IMR-90 (cell line): ENCODE measurements at regions not wholly inside any gene's neighbourhood (a gene's known extent, or its start where the extent isn't known, plus 50 kb on each side); places are given as distances from the start of the nearest gene placed in this dataset.

Experiments
- ATAC-seq: fragments of 200-7000 bp; cut with Tn5 transposase; 2 replicates; pipeline ENCODE4 v1.9.1; 2020; ENCODE audit warnings: low read depth, mild to moderate bottlenecking, moderate library complexity
- BruUV-seq: library from RNA; stranded (reverse); fragments of 400-500 nt; replicated peaks from 2 replicates; lab custom pipeline; 2021; lab: Mats Ljungman, UMichigan
- CTCF ChIA-PET: fragments of 300-600 bp; formaldehyde crosslinking; extraction: SDS; loops from one replicate; lab custom pipeline; 2021; ENCODE audit warnings: antibody characterized with exemption; lab: Yijun Ruan, JAX
- POLR2A ChIA-PET: fragments of 300-600 bp; sonication (Branson Sonifier 250); formaldehyde crosslinking; loops from one replicate; lab custom pipeline; 2022; ENCODE audit warnings: antibody characterized with exemption; ENCODE audit not compliant: unreplicated experiment; lab: Charles Lee
- DNase-seq: peaks from one replicate; pipeline ENCODE4 v3.0.0; 2013
- H2AFZ ChIP-seq: replicated peaks from 2 replicates; pipeline ENCODE3; 2013; ENCODE audit warnings: low read length, mild to moderate bottlenecking; ENCODE audit not compliant: poor library complexity
- H2AK5ac ChIP-seq: 2 replicates; pipeline ENCODE4 v1.6.1; 2013; ENCODE audit warnings: low read depth, low read length, inconsistent platforms
- H2AK9ac ChIP-seq: replicated peaks from 2 replicates; pipeline ENCODE3; 2013; ENCODE audit warnings: mild to moderate bottlenecking, low read depth, low read length, moderate library complexity; ENCODE audit not compliant: poor library complexity
- H2BK120ac ChIP-seq: 2 replicates; pipeline ENCODE4 v1.6.1; 2013; ENCODE audit warnings: low read depth, low read length, inconsistent platforms
- H2BK15ac ChIP-seq: 3 replicates; pipeline ENCODE4 v1.6.1; 2013; ENCODE audit warnings: low read depth, low read length, inconsistent platforms
- H2BK20ac ChIP-seq: 2 replicates; pipeline ENCODE4 v1.6.1; 2013; ENCODE audit warnings: low read depth, mild to moderate bottlenecking, inconsistent platforms, low read length, moderate library complexity
- H2BK5ac ChIP-seq: 2 replicates; pipeline ENCODE4 v1.6.1; 2013; ENCODE audit warnings: mild to moderate bottlenecking, low read depth, low read length, inconsistent platforms; ENCODE audit not compliant: poor library complexity, severe bottlenecking
- H3K14ac ChIP-seq: replicated peaks from 2 replicates; pipeline ENCODE4 v1.6.1; 2013; ENCODE audit warnings: low read depth, low read length, inconsistent platforms
- H3K18ac ChIP-seq: 2 replicates; pipeline ENCODE4 v1.6.1; 2013; ENCODE audit warnings: low read depth, low read length, control low read depth
- H3K23ac ChIP-seq: 2 replicates; pipeline ENCODE4 v1.6.1; 2013; ENCODE audit warnings: low read depth, low read length, inconsistent platforms
- H3K27ac ChIP-seq: 2 replicates; pipeline ENCODE4 v1.5.1; 2013; ENCODE audit warnings: mild to moderate bottlenecking, control low read depth, low read length; ENCODE audit not compliant: insufficient read depth
- H3K27me3 ChIP-seq: 2 replicates; pipeline ENCODE4 v1.6.1; 2013; ENCODE audit warnings: low read length; ENCODE audit not compliant: control insufficient read depth, insufficient read depth
- H3K36me3 ChIP-seq: 2 replicates; pipeline ENCODE4 v1.6.1; 2013; ENCODE audit warnings: low read length, mixed read lengths; ENCODE audit not compliant: control insufficient read depth, insufficient read depth
- H3K4ac ChIP-seq: 2 replicates; pipeline ENCODE4 v1.6.1; 2013; ENCODE audit warnings: low read depth, low read length, inconsistent platforms
- H3K4me1 ChIP-seq: 2 replicates; pipeline ENCODE4 v1.6.1; 2013; ENCODE audit warnings: low read length, mixed read lengths; ENCODE audit not compliant: control insufficient read depth, insufficient read depth
- H3K4me2 ChIP-seq: 2 replicates; pipeline ENCODE4 v1.6.1; 2013; ENCODE audit warnings: low read depth, mild to moderate bottlenecking, control low read depth, low read length, moderate library complexity
- H3K4me3 ChIP-seq: 2 replicates; pipeline ENCODE4 v1.5.1; 2013; ENCODE audit warnings: low read depth, mild to moderate bottlenecking, control low read depth, low read length, moderate library complexity; ENCODE audit not compliant: insufficient read depth
- H3K56ac ChIP-seq: 2 replicates; pipeline ENCODE4 v1.6.1; 2013; ENCODE audit warnings: low read length, inconsistent platforms; ENCODE audit not compliant: insufficient read depth; ENCODE audit errors: extremely low read depth
- H3K79me1 ChIP-seq, 2 experiments: 2 replicates each; pipeline ENCODE4 v1.6.1; 2013; ENCODE audit warnings: low read length in 2 of 2, inconsistent platforms in 1 of 2, low read depth in 1 of 2
- H3K9ac ChIP-seq: 2 replicates; pipeline ENCODE4 v1.6.1; 2013; ENCODE audit warnings: low read depth, low read length, control low read depth
- H3K9me1 ChIP-seq: 2 replicates; pipeline ENCODE4 v1.6.1; 2013; ENCODE audit warnings: low read length, inconsistent platforms; ENCODE audit not compliant: insufficient read depth
- H3K9me3 ChIP-seq: 2 replicates; pipeline ENCODE4 v1.6.1; 2013; ENCODE audit warnings: low read length; ENCODE audit not compliant: control insufficient read depth, insufficient read depth
- H4K20me1 ChIP-seq: 2 replicates; pipeline ENCODE4 v1.6.1; 2013; ENCODE audit warnings: low read length, inconsistent platforms; ENCODE audit not compliant: insufficient read depth
- H4K5ac ChIP-seq: 2 replicates; pipeline ENCODE4 v1.6.1; 2013; ENCODE audit warnings: mild to moderate bottlenecking, low read depth, low read length, control low read depth
- H4K8ac ChIP-seq, 2 experiments: 2 replicates each; pipeline ENCODE4 v1.6.1; 2013; ENCODE audit warnings: low read depth in 2 of 2, low read length in 2 of 2, control low read depth in 1 of 2, inconsistent platforms in 1 of 2
- H4K91ac ChIP-seq: 2 replicates; pipeline ENCODE4 v1.6.1; 2013; ENCODE audit warnings: low read depth, low read length, inconsistent platforms; ENCODE audit not compliant: insufficient read depth
- BHLHE40 ChIP-seq: fragments of 150-350 bp; IDR thresholded peaks from 2 replicates; pipeline ENCODE4 v1.6.1; 2016; ENCODE audit warnings: mild to moderate bottlenecking, low read depth, low read length
- CEBPB ChIP-seq: IDR thresholded peaks from 2 replicates; pipeline ENCODE4 v1.6.1; 2012; ENCODE audit warnings: low read depth, low read length, improper control_type of control experiment
- CHD1 ChIP-seq: IDR thresholded peaks from 2 replicates; pipeline ENCODE4 v1.6.1; 2012; ENCODE audit warnings: low read depth, low read length, improper control_type of control experiment
- FOS ChIP-seq: fragments of 150-350 bp; IDR thresholded peaks from 2 replicates; pipeline ENCODE4 v1.6.1; 2016; ENCODE audit warnings: low read depth, low read length
- MAZ ChIP-seq: IDR thresholded peaks from 2 replicates; pipeline ENCODE4 v1.6.1; 2012; ENCODE audit warnings: low read depth, mild to moderate bottlenecking, low read length, improper control_type of control experiment, moderate library complexity, borderline replicate concordance
- MXI1 ChIP-seq: IDR thresholded peaks from 2 replicates; pipeline ENCODE4 v1.6.1; 2012; ENCODE audit warnings: low read depth, mild to moderate bottlenecking, low read length, moderate library complexity, borderline replicate concordance
- POLR2A ChIP-seq: IDR thresholded peaks from 2 replicates; pipeline ENCODE4 v1.6.1; 2012; ENCODE audit warnings: mild to moderate bottlenecking, low read depth, low read length
- RFX5 ChIP-seq: IDR thresholded peaks from 2 replicates; pipeline ENCODE4 v1.8.0; 2012; ENCODE audit warnings: low read depth, mild to moderate bottlenecking, low read length, moderate library complexity
- SMC3 ChIP-seq: fragments of 150-350 bp; IDR thresholded peaks from 2 replicates; pipeline ENCODE4 v1.6.1; 2016; ENCODE audit warnings: low read depth, mild to moderate bottlenecking, antibody characterized with exemption, low read length, moderate library complexity
- WGBS, 2 experiments: methylation state at CpG; one replicate each; pipeline versions ENCODE4 v1.1.5 to v1.1.7; 2013; ENCODE audit warnings: missing lambda C conversion rate in 2 of 2; ENCODE audit not compliant: insufficient read length in 1 of 2; ENCODE audit errors: extremely low coverage in 2 of 2; 5-methylcytosine and 5-hydroxymethylcytosine counted together
- dilution Hi-C: fragments of 300-500 bp; cut with HindIII; formaldehyde crosslinking; loops from one replicate; pipeline ENCODE4 v1.14.3; 2018; ENCODE audit warnings: low sequenced_read_pairs; ENCODE audit not compliant: unreplicated experiment
- in situ Hi-C: fragments of 300-500 bp; cut with MboI; formaldehyde crosslinking; loops from 3 replicates; pipeline ENCODE4 v1.14.3; 2019; ENCODE audit warnings: low sequenced_read_pairs, inconsistent platforms, mixed read lengths
- intact Hi-C: fragments of 100-400 bp; cut with micrococcal nuclease; formaldehyde crosslinking; loops from 2 replicates; pipeline ENCODE4 v1.10.0; 2022
- TF ChIP-seq, protein P1 (sequence below): conservative IDR thresholded peaks from 2 replicates; pipeline ENCODE4 v1.5.1; 2012; ENCODE audit warnings: mild to moderate bottlenecking, low read depth, low read length, improper control_type of control experiment
- TF ChIP-seq, protein P2 (sequence below): fragments of 150-350 bp; IDR thresholded peaks from 2 replicates; pipeline ENCODE4 v1.6.1; 2017; ENCODE audit warnings: mild to moderate bottlenecking, antibody characterized with exemption, low read length, low read depth
- TF ChIP-seq, protein P3 (sequence below): fragments of 150-350 bp; IDR thresholded peaks from 2 replicates; pipeline ENCODE4 v1.6.1; 2016; ENCODE audit warnings: low read depth, mild to moderate bottlenecking, low read length, moderate library complexity, borderline replicate concordance

DNA sequence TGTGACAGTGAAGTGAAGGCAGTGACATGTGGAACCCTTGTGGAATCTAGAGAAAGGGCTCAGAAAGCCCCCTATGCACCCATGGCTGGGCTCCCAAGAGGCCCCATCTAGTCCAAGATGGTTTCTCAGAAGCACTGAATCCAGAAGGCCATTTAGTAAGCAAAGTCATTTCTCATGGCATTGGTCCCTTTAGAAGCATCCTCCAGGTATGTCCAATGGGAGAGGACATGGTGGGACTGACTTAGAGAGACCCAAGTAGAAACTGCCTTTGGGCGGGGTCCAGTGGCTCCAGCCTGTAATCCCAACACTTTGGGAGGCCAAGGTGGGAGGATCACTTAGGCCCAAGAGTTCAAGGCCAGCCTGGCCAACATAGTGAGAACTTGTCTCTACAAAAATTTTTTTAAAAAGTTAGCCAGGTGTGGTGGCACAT, 72.5 kb upstream of the RMDN2 start:
- ATAC-seq (no peak), DNase-seq (no peak)
- H3K4me2 ChIP-seq, result no peak overlapping the region
- no peak overlapping the region for H2BK5ac ChIP-seq
- dilution Hi-C loops, result no loop called here
- CTCF ChIA-PET, result no interaction called here
- H3K27ac ChIP-seq, result no peak overlapping the region
- intact Hi-C loops, result no loop called here
- peaks cover 18% of the 10 kb centered on the region for H3K4me1 ChIP-seq
- H3K27me3 ChIP-seq, result no peaks in the 10 kb centered on the region
- peaks cover 15% of the 10 kb centered on the region for H3K9me1 ChIP-seq
- no peak overlapping the region for H2AK9ac ChIP-seq
- POLR2A ChIA-PET, result no interaction called here
- H4K20me1 ChIP-seq, result no peaks in the 10 kb centered on the region
- H2BK20ac ChIP-seq, result peak overlapping the region; percentile 25; the same call in 1 of the 2 replicates
- BruUV-seq, result no TSS peak
- H4K91ac ChIP-seq, result no peak overlapping the region
- peak overlapping the region; percentile 2 for H2BK120ac ChIP-seq
- WGBS, 2 experiments, result no CpG with 5 or more reads among the region's 1 CpG
- H2BK15ac ChIP-seq, result no peak overlapping the region
- no peak overlapping the region for H4K8ac ChIP-seq
- no peak overlapping the region for H2AFZ ChIP-seq
- H3K56ac ChIP-seq, result no peak overlapping the region
- H3K23ac ChIP-seq, result no peak overlapping the region
- no peak overlapping the region for H3K18ac ChIP-seq
- in situ Hi-C loops, result no loop called here
- no peak overlapping the region for H2AK5ac ChIP-seq
- no peak overlapping the region for H3K4me3 ChIP-seq
- 0 out of 2 replicates have a peak overlapping the region, but pooled peaks have one; percentile 31 for H3K4ac ChIP-seq
- H3K36me3 ChIP-seq, result no peaks in the 10 kb centered on the region
- TF ChIP-seq MXI1 (no peak), MAZ (no peak), BHLHE40 (no peak), FOS (no peak), CHD1 (no peak), POLR2A (no peak), CEBPB (no peak), RFX5 (no peak), SMC3 (no peak)
- TF ChIP-seq, protein P1, sequence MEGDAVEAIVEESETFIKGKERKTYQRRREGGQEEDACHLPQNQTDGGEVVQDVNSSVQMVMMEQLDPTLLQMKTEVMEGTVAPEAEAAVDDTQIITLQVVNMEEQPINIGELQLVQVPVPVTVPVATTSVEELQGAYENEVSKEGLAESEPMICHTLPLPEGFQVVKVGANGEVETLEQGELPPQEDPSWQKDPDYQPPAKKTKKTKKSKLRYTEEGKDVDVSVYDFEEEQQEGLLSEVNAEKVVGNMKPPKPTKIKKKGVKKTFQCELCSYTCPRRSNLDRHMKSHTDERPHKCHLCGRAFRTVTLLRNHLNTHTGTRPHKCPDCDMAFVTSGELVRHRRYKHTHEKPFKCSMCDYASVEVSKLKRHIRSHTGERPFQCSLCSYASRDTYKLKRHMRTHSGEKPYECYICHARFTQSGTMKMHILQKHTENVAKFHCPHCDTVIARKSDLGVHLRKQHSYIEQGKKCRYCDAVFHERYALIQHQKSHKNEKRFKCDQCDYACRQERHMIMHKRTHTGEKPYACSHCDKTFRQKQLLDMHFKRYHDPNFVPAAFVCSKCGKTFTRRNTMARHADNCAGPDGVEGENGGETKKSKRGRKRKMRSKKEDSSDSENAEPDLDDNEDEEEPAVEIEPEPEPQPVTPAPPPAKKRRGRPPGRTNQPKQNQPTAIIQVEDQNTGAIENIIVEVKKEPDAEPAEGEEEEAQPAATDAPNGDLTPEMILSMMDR, result no peak
- TF ChIP-seq, protein P2, sequence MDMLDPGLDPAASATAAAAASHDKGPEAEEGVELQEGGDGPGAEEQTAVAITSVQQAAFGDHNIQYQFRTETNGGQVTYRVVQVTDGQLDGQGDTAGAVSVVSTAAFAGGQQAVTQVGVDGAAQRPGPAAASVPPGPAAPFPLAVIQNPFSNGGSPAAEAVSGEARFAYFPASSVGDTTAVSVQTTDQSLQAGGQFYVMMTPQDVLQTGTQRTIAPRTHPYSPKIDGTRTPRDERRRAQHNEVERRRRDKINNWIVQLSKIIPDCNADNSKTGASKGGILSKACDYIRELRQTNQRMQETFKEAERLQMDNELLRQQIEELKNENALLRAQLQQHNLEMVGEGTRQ, result no peak
- TF ChIP-seq, protein P3, sequence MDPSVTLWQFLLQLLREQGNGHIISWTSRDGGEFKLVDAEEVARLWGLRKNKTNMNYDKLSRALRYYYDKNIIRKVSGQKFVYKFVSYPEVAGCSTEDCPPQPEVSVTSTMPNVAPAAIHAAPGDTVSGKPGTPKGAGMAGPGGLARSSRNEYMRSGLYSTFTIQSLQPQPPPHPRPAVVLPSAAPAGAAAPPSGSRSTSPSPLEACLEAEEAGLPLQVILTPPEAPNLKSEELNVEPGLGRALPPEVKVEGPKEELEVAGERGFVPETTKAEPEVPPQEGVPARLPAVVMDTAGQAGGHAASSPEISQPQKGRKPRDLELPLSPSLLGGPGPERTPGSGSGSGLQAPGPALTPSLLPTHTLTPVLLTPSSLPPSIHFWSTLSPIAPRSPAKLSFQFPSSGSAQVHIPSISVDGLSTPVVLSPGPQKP, result no peak
- H3K14ac ChIP-seq, result no peak overlapping the region
- no peak overlapping the region for H4K5ac ChIP-seq
- H3K79me1 ChIP-seq, result no peaks in the 10 kb centered on the region
- H3K9me3 ChIP-seq, result no peaks in the 10 kb centered on the region
- no peak overlapping the region for H3K9ac ChIP-seq
